Mesenchymal stem cell (in vitro differentiated cells and primary cell): ENCODE measurements at regions not wholly inside any gene's neighbourhood (a gene's known extent, or its start where the extent isn't known, plus 50 kb on each side); places are given as distances from the start of the nearest gene placed in this dataset.

ENCODE experiments used
- DNase-seq: peaks from one replicate; pipeline ENCODE4 v3.0.0-alpha.2; 2013
- H2AFZ ChIP-seq: one replicate; pipeline ENCODE4 v1.6.1; 2013; ENCODE audit warnings: low read depth, mild to moderate bottlenecking, control low read depth, inconsistent platforms, low read length, moderate library complexity
- H2AK5ac ChIP-seq: 2 replicates; pipeline ENCODE4 v1.6.1; 2013; ENCODE audit warnings: low read length, moderate library complexity, mild to moderate bottlenecking, inconsistent platforms; ENCODE audit not compliant: severe bottlenecking
- H2BK120ac ChIP-seq: one replicate; pipeline ENCODE4 v1.6.1; 2013; ENCODE audit warnings: low read depth, mild to moderate bottlenecking, inconsistent platforms, low read length, moderate library complexity
- H2BK12ac ChIP-seq, 2 experiments: one replicate each; pipeline ENCODE4 v1.6.1; 2013; ENCODE audit warnings: inconsistent platforms in 2 of 2, low read length in 2 of 2, mild to moderate bottlenecking in 2 of 2, moderate library complexity in 2 of 2, control low read depth in 1 of 2
- H2BK15ac ChIP-seq: one replicate; pipeline ENCODE4 v1.6.1; 2013; ENCODE audit warnings: mild to moderate bottlenecking, low read depth, inconsistent platforms; ENCODE audit not compliant: poor library complexity, severe bottlenecking
- H2BK5ac ChIP-seq: 2 replicates; pipeline ENCODE4 v1.6.1; 2013; ENCODE audit warnings: low read depth, mild to moderate bottlenecking, low read length, control low read depth, inconsistent platforms; ENCODE audit not compliant: poor library complexity, severe bottlenecking
- H3K14ac ChIP-seq, 2 experiments: one replicate each; pipeline ENCODE4 v1.6.1; 2013; ENCODE audit warnings: inconsistent platforms in 2 of 2, low read length in 2 of 2, control low read depth in 1 of 2, mild to moderate bottlenecking in 1 of 2, moderate library complexity in 1 of 2
- H3K18ac ChIP-seq, 2 experiments: one replicate each; pipeline ENCODE4 v1.6.1; 2013; ENCODE audit warnings: inconsistent platforms in 2 of 2, low read length in 2 of 2, control low read depth in 1 of 2, low read depth in 1 of 2, mild to moderate bottlenecking in 1 of 2
- H3K23ac ChIP-seq, 2 experiments: one replicate each; pipeline ENCODE4 v1.6.1; 2013; ENCODE audit warnings: inconsistent platforms in 2 of 2, low read length in 2 of 2, mild to moderate bottlenecking in 2 of 2, moderate library complexity in 2 of 2, control low read depth in 1 of 2
- H3K27ac ChIP-seq: 2 replicates; pipeline ENCODE4 v1.5.1; 2013; ENCODE audit warnings: mild to moderate bottlenecking, moderate library complexity, low read length, control low read depth, inconsistent platforms; ENCODE audit not compliant: poor library complexity, severe bottlenecking
- H3K27me3 ChIP-seq, 2 experiments: 2 replicates each; pipeline versions ENCODE4 v1.6.1 to v1.7.0; 2013; ENCODE audit warnings: low read length in 2 of 2, mild to moderate bottlenecking in 2 of 2, moderate library complexity in 2 of 2, control low read depth in 1 of 2, inconsistent platforms in 1 of 2; ENCODE audit not compliant: control insufficient read depth in 1 of 2, insufficient read depth in 1 of 2
- H3K36me3 ChIP-seq, 2 experiments: 2 replicates each; pipeline versions ENCODE4 v1.6.1 to v1.7.0; 2013; ENCODE audit warnings: low read length in 2 of 2, control low read depth in 1 of 2, inconsistent platforms in 1 of 2, low read depth in 1 of 2, mild to moderate bottlenecking in 1 of 2; ENCODE audit not compliant: insufficient read depth in 2 of 2, control insufficient read depth in 1 of 2
- H3K4ac ChIP-seq, 2 experiments: one replicate each; pipeline ENCODE4 v1.6.1; 2013; ENCODE audit warnings: inconsistent platforms in 2 of 2, low read length in 2 of 2, mild to moderate bottlenecking in 2 of 2, moderate library complexity in 2 of 2, control low read depth in 1 of 2, low read depth in 1 of 2
- H3K4me1 ChIP-seq: 2 replicates; pipeline ENCODE4 v1.6.1; 2013; ENCODE audit warnings: low read depth, low read length, control low read depth; ENCODE audit not compliant: control insufficient read depth, insufficient read depth
- H3K4me2 ChIP-seq: 2 replicates; pipeline ENCODE4 v1.6.1; 2013; ENCODE audit warnings: low read length, mild to moderate bottlenecking, inconsistent platforms; ENCODE audit not compliant: poor library complexity, severe bottlenecking
- H3K4me3 ChIP-seq, 2 experiments: 2 replicates each; pipeline versions ENCODE4 v1.5.1 to v1.7.0; 2013; ENCODE audit warnings: low read length in 2 of 2, mild to moderate bottlenecking in 2 of 2, control low read depth in 1 of 2, low read depth in 1 of 2; ENCODE audit not compliant: insufficient read depth in 1 of 2
- H3K79me1 ChIP-seq: replicated peaks from 2 replicates; pipeline ENCODE4 v1.6.1; 2013; ENCODE audit warnings: mild to moderate bottlenecking, control low read depth, low read length, inconsistent platforms; ENCODE audit not compliant: poor library complexity, severe bottlenecking
- H3K9ac ChIP-seq: 2 replicates; pipeline ENCODE4 v1.7.0; 2013; ENCODE audit warnings: mild to moderate bottlenecking, low read length, moderate library complexity
- H3K9me3 ChIP-seq: 2 replicates; pipeline ENCODE4 v1.7.0; 2013; ENCODE audit warnings: mild to moderate bottlenecking, low read length; ENCODE audit not compliant: control insufficient read depth
- H4K8ac ChIP-seq: one replicate; pipeline ENCODE4 v1.6.1; 2013; ENCODE audit warnings: inconsistent platforms, mild to moderate bottlenecking, low read length, moderate library complexity
- H4K91ac ChIP-seq: one replicate; pipeline ENCODE4 v1.6.1; 2013; ENCODE audit warnings: mild to moderate bottlenecking, low read length, inconsistent platforms
- WGBS: methylation state at CpG from one replicate; pipeline ENCODE4 v1.1.7; 2013; ENCODE audit warnings: mixed read lengths; 5-methylcytosine and 5-hydroxymethylcytosine counted together

- Histone ChIP-seq H4K91ac (no peak overlapping the region), H3K18ac (peak overlapping the region; percentile 8 to 46), H3K36me3 (no peaks in the 10 kb centered on the region), H3K14ac (peak overlapping the region in 1 of 2 experiments; percentile 76), H3K23ac (peak overlapping the region in 1 of 2 experiments; percentile 86), H3K4me1 (peaks cover 14% of the 10 kb centered on the region), H2AK5ac (no peak overlapping the region), H2AFZ (peak overlapping the region; percentile 46), H2BK15ac (no peak overlapping the region), H2BK5ac (peak overlapping the region; percentile 77), H4K8ac (no peak overlapping the region), H3K79me1 (no peaks in the 10 kb centered on the region), H3K9ac (peak overlapping the region; percentile 8), H3K4ac (no peak overlapping the region), H3K9me3 (no peaks in the 10 kb centered on the region), H3K27me3 (no peaks in the 10 kb centered on the region), H2BK120ac (no peak overlapping the region), H3K4me3 (peak overlapping the region; percentile 49 to 66), H2BK12ac (peak overlapping the region in 1 of 2 experiments; percentile 51), H3K4me2 (peak overlapping the region; percentile 80), H3K27ac (peak overlapping the region; percentile 89)
- peak; percentile 30 for DNase-seq
- 12% methylated on average over 19 of the region's 35 CpGs for WGBS
Measured at GRCh38 chr2:62570861-62571698, 65.1 kb upstream of the TMEM17 start.

GRCh38 chr2:62569907-62570841, 64.2 kb upstream of the TMEM17 start:
- no peak overlapping the region for H4K91ac ChIP-seq
- H3K9me3 ChIP-seq, result no peaks in the 10 kb centered on the region
- peak overlapping the region; percentile 89 for H3K27ac ChIP-seq
- H2BK5ac ChIP-seq, result peak overlapping the region; percentile 48
- H2AFZ ChIP-seq, result no peak overlapping the region
- H2AK5ac ChIP-seq, result peak overlapping the region; percentile 39
- no peak overlapping the region for H3K4ac ChIP-seq
- no peak overlapping the region for H3K14ac ChIP-seq
- WGBS, result 46% methylated on average over 17 of the region's 23 CpGs
- H2BK15ac ChIP-seq, result no peak overlapping the region
- peak overlapping the region; percentile 80 for H3K4me2 ChIP-seq
- no peak overlapping the region for H2BK12ac ChIP-seq
- H3K4me3 ChIP-seq, result peak overlapping the region in 1 of 2 experiments; percentile 2
- no peaks in the 10 kb centered on the region for H3K27me3 ChIP-seq
- no peak overlapping the region for H2BK120ac ChIP-seq
- H3K36me3 ChIP-seq, result no peaks in the 10 kb centered on the region
- no peak for DNase-seq
- no peaks in the 10 kb centered on the region for H3K79me1 ChIP-seq
- H3K9ac ChIP-seq, result no peak overlapping the region
- no peak overlapping the region for H4K8ac ChIP-seq
- no peak overlapping the region for H3K18ac ChIP-seq
- H3K23ac ChIP-seq, result no peak overlapping the region
- H3K4me1 ChIP-seq, result peaks cover 14% of the 10 kb centered on the region

- H3K79me1 ChIP-seq, result no peaks in the 10 kb centered on the region
- no peak overlapping the region for H3K9ac ChIP-seq
- peak; percentile 40 for DNase-seq
- no peaks in the 10 kb centered on the region for H3K36me3 ChIP-seq
- no peak overlapping the region for H3K18ac ChIP-seq
- 89% methylated on average over 4 of the region's 5 CpGs for WGBS
- peaks cover 14% of the 10 kb centered on the region for H3K4me1 ChIP-seq
- no peak overlapping the region for H2AFZ ChIP-seq
- no peak overlapping the region for H4K91ac ChIP-seq
- no peak overlapping the region for H3K23ac ChIP-seq
- H2BK15ac ChIP-seq, result no peak overlapping the region
- H3K9me3 ChIP-seq, result no peaks in the 10 kb centered on the region
- peak overlapping the region; percentile 38 for H2AK5ac ChIP-seq
- H2BK120ac ChIP-seq, result no peak overlapping the region
- H3K27me3 ChIP-seq, result no peaks in the 10 kb centered on the region
- no peak overlapping the region for H3K4me3 ChIP-seq
- peak overlapping the region; percentile 89 for H3K27ac ChIP-seq
- peak overlapping the region; percentile 48 for H2BK5ac ChIP-seq
- H2BK12ac ChIP-seq, result no peak overlapping the region
- H3K14ac ChIP-seq, result no peak overlapping the region
- H3K4ac ChIP-seq, result no peak overlapping the region
- no peak overlapping the region for H3K4me2 ChIP-seq
- H4K8ac ChIP-seq, result no peak overlapping the region
Measured at GRCh38 chr2:62568983-62569837, 63.2 kb upstream of the TMEM17 start.
